ENCODE measurements at regions not wholly inside any gene's neighbourhood (a gene's known extent, or its start where the extent isn't known, plus 50 kb on each side); places are given as distances from the start of the nearest gene placed in this dataset.

GRCh38 chr12:116420227-116420880 is 138.8 kb upstream of the MAP1LC3B2 start:
- ChIA-PET POLR2A (no interaction called here), CTCF (no interaction called here)
- DNase-seq (ENCODE audit: low read depth, low spot score) (no peak), FAIRE-seq (no peak)
- H2AFZ ChIP-seq (ENCODE audit: low read depth, low read length): no peak overlapping the region
- no peaks in the 10 kb centered on the region for H3K79me2 ChIP-seq (ENCODE audit: control insufficient read depth, insufficient read depth, low read length)
- H4K20me1 ChIP-seq (replicated peaks; ENCODE audit: control insufficient read depth, extremely low read depth, insufficient read depth, low read length): no peaks in the 10 kb centered on the region
- no peaks in the 10 kb centered on the region for H3K4me1 ChIP-seq (ENCODE audit: control insufficient read depth, extremely low read depth, insufficient read depth, low read length)
- TF ChIP-seq MAX (IDR thresholded peaks at IDR 0.05; ENCODE audit: insufficient read depth, insufficient read length): no peak
- no peak for TF ChIP-seq POLR2AphosphoS5 (IDR thresholded peaks at IDR 0.05; ENCODE audit: insufficient read depth, low read depth, low read length)
- TF ChIP-seq EZH2 (IDR thresholded peaks at IDR 0.05; ENCODE audit: borderline replicate concordance, low read depth, low read length, severe bottlenecking): no peak
- TF ChIP-seq CTCF (IDR thresholded peaks at IDR 0.05; ENCODE audit: extremely low read depth in 1 of 2, insufficient read depth in 1 of 2, low read depth in 1 of 2, low read length in 2 of 2): no peak
- no peak for TF ChIP-seq GATA2 (IDR thresholded peaks at IDR 0.05; ENCODE audit: insufficient read depth, insufficient read length, low read depth, low read length)
- TF ChIP-seq JUN (IDR thresholded peaks at IDR 0.05; ENCODE audit: borderline replicate concordance, insufficient read depth, insufficient read length, low read depth): no peak
- no peak for TF ChIP-seq MYC (IDR thresholded peaks at IDR 0.05; ENCODE audit: low read depth, low read length)
- TF ChIP-seq FOS (IDR thresholded peaks at IDR 0.05; ENCODE audit: borderline replicate concordance, insufficient read depth, low read length): no peak
- TF ChIP-seq POLR2A (IDR thresholded peaks at IDR 0.05; ENCODE audit: low read depth, low read length): no peak
- H3K4me2 ChIP-seq (ENCODE audit: insufficient read depth, low read length): no peak overlapping the region
- H3K36me3 ChIP-seq (ENCODE audit: control insufficient read depth in 2 of 2, extremely low read depth in 1 of 2, insufficient read depth in 2 of 2, low read length in 2 of 2): no peaks in the 10 kb centered on the region
- BruUV-seq (replicated peaks): no TSS peak
- H3K9ac ChIP-seq (replicated peaks; ENCODE audit: extremely low read depth, insufficient read depth, low read length): no peak overlapping the region
- no peak overlapping the region for H3K27ac ChIP-seq (ENCODE audit: insufficient read depth, low read depth, low read length)
- no peak overlapping the region for H3K4me3 ChIP-seq (replicated peaks in 1 of 3; ENCODE audit: insufficient read depth in 1 of 3, low read depth in 1 of 3, low read length in 3 of 3)
- no peaks in the 10 kb centered on the region for H3K9me1 ChIP-seq (replicated peaks; ENCODE audit: control insufficient read depth, extremely low read depth, insufficient read depth, low read length)
- intact Hi-C loops (cut with micrococcal nuclease) (no loop called here), dilution Hi-C loops (cut with MboI; ENCODE audit: extremely low pct_ligation_motif_present, low sequenced_read_pairs) (no loop called here)
- no peaks in the 10 kb centered on the region for H3K9me3 ChIP-seq (replicated peaks; ENCODE audit: control insufficient read depth, insufficient read depth, low read length)
- no peaks in the 10 kb centered on the region for H3K27me3 ChIP-seq (ENCODE audit: control insufficient read depth in 2 of 2, insufficient read depth in 2 of 2, low read length in 2 of 2)
